Activated T-helper 2 cell treated with anti-CD3 and anti-CD28 coated beads, Interferon-gamma antibody, Interleukin-2, Interleukin-4, amounts not matched to agents 10 μg/mL and 5 μg/mL and 100 μg/mL, durations not matched to agents 14 hours and 24 hours and 36 hours (primary cell): ENCODE measurements at regions not wholly inside any gene's neighbourhood (a gene's known extent, or its start where the extent isn't known, plus 50 kb on each side); places are given as distances from the start of the nearest gene placed in this dataset.

Experiments used
- DNase-seq: peaks from one replicate; pipeline ENCODE4 v3.0.0; 2021; ENCODE audit warnings: low spot score
- H3K27ac Mint-ChIP-seq: one replicate; pipeline ENCODE4 v1.8.0; 2021; ENCODE audit warnings: mixed read lengths
- H3K27me3 Mint-ChIP-seq: one replicate; pipeline ENCODE4 v1.8.0; 2021; ENCODE audit warnings: low read depth, mixed read lengths
- H3K36me3 Mint-ChIP-seq: one replicate; pipeline ENCODE4 v1.8.0; 2021; ENCODE audit warnings: low read depth, mixed read lengths
- H3K4me1 Mint-ChIP-seq: one replicate; pipeline ENCODE4 v1.8.0; 2021; ENCODE audit warnings: low read depth, mixed read lengths
- H3K4me3 Mint-ChIP-seq: one replicate; pipeline ENCODE4 v1.8.0; 2021; ENCODE audit warnings: low read depth, mild to moderate bottlenecking, moderate library complexity, mixed read lengths
- H3K9me3 Mint-ChIP-seq: one replicate; pipeline ENCODE4 v1.8.0; 2021; ENCODE audit warnings: mixed read lengths
- intact Hi-C: fragments of 100-400 bp; cut with micrococcal nuclease; formaldehyde crosslinking; loops from one replicate; pipeline ENCODE4 v1.15.1; 2023

DNA sequence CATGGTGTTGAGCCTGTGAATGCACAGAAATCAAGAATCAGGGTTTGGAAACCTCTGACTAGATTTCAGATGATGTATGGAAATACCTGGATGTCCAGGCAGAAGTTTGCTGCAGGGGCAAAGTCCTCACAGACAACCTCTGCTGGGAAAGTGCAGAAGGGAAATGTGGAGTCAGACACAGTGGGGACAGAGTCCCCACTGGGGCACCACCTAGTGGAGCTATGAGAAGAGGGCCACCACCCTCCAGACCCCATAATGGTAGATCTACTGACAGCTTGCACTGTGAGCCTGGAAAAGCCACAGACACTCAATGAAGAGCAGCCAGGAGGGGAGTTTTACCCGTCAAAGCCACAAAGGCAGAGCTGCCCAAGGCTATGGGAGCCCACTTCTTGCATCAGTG lies 181.9 kb upstream of the SEMA6A start:
- Mint-ChIP-seq H3K36me3 (no peaks in the 10 kb centered on the region), H3K27me3 (no peaks in the 10 kb centered on the region), H3K4me3 (no peak overlapping the region), H3K9me3 (no peaks in the 10 kb centered on the region), H3K4me1 (no peaks in the 10 kb centered on the region), H3K27ac (no peak overlapping the region)
- intact Hi-C loops, result no loop called here
- no peak for DNase-seq

DNA sequence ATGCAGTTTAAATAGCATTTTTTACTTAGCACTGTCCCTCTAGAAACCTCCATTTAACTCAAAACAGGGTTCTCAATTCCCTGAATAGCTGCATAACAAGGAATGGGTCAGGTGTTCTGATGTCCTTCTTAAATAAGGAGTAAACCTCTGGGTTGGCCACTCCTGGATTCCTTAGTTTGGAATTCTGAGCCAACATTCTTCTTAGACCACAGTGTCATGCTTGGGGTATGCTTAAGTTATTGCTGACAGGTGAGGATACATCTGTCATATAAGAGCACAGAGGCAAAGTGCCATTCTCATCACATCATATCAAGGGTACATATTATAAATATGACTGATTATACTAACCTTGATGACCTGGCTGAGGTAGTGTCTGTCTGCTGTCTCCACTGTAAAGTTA lies 179.9 kb upstream of the SEMA6A start:
- H3K9me3 Mint-ChIP-seq, result no peaks in the 10 kb centered on the region
- H3K4me1 Mint-ChIP-seq, result no peaks in the 10 kb centered on the region
- H3K27me3 Mint-ChIP-seq, result no peaks in the 10 kb centered on the region
- DNase-seq, result no peak
- H3K36me3 Mint-ChIP-seq, result no peaks in the 10 kb centered on the region
- intact Hi-C loops, result no loop called here
- no peak overlapping the region for H3K4me3 Mint-ChIP-seq
- no peak overlapping the region for H3K27ac Mint-ChIP-seq

DNA sequence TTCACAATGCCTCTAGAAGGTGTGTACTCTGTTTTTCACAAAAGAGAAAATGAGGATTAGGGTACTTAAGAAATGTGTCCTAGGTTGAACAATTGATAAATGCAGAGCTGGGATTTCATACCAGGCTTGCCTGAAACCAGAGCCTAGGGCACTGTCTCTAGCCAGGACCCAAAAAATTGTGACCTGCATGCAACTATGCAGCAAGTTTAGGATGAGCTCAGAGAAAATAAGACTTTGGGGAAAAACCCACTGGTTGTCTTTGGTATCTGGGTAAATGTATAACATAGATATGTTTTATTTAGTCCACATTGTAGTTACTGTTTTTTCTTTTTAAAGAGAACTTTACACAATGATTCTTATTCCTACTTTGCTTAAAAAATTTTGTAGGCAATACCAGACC lies 177.1 kb upstream of the SEMA6A start:
- Mint-ChIP-seq H3K9me3 (no peaks in the 10 kb centered on the region), H3K36me3 (no peaks in the 10 kb centered on the region), H3K27ac (no peak overlapping the region), H3K27me3 (no peaks in the 10 kb centered on the region), H3K4me3 (no peak overlapping the region), H3K4me1 (no peaks in the 10 kb centered on the region)
- intact Hi-C loops, result no loop called here
- DNase-seq, result no peak

DNA sequence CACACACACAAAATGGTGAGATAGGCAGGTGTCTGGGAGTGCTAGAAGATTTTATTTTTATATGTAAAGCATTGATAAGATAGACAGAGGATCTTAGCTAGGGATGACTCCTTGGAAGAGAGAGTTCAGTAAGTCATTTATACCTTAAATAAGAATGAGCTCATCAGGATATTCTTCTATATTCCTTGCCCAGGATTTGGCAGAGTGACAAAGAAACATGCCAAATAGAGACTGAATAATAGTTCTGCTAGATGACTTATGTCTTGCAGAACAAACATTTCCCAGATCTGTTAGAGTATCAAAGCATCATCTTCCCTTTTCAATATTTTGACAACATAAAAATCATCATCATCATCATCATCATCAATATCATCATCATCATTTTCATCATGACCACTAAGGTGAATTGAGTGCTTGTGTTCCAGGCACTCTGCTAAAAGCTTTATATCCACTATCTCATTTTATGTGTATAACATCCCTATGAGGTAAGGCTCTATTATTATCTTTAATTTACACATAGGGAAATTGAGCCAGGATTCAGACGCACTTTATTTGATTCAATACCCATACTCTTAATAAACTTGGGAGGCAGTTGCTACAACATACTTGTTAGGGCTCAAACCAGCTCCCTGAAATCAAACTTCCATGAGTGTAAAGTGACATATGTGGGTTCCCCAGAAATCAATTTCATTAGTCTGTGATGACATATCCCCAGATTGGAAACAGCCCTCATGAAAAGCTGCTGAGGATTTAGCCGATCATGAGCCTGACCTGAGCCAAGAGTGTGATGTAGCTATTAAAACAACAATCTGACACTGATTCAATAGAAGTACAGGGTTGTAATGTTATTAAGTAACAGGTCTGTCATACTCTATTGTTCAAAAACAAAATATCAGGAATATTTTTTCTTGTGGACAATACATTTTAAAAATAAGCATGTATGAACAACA lies 176.3 kb upstream of the SEMA6A start:
- DNase-seq, result no peak
- Mint-ChIP-seq H3K9me3 (no peaks in the 10 kb centered on the region), H3K27me3 (no peaks in the 10 kb centered on the region), H3K27ac (no peak overlapping the region), H3K4me3 (no peak overlapping the region), H3K36me3 (no peaks in the 10 kb centered on the region), H3K4me1 (no peaks in the 10 kb centered on the region)
- intact Hi-C loops, result no loop called here

DNA sequence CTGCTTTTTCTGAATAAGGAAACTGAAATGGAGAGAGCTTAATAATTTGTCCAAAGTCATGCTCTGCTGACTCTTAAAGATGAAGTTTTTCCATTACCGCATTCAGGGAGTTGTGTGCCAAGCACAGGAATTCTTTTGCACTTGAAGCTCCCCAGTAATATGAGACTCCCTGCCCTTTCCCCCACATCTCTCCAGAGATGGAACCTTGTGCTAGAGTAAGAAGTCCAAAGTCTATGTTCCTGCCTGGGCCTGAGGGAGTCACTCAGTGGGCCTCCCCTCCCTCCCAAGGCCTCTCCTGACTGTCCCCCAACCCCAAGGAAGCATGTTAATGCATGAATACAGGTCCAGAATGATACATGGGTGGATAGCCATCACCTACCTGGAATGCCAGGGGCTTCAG lies 173.3 kb upstream of the SEMA6A start:
- H3K4me1 Mint-ChIP-seq, result no peaks in the 10 kb centered on the region
- H3K9me3 Mint-ChIP-seq, result peaks cover 12% of the 10 kb centered on the region
- no peak for DNase-seq
- H3K27ac Mint-ChIP-seq, result no peak overlapping the region
- no peak overlapping the region for H3K4me3 Mint-ChIP-seq
- H3K36me3 Mint-ChIP-seq, result no peaks in the 10 kb centered on the region
- no peaks in the 10 kb centered on the region for H3K27me3 Mint-ChIP-seq
- intact Hi-C loops, result no loop called here

DNA sequence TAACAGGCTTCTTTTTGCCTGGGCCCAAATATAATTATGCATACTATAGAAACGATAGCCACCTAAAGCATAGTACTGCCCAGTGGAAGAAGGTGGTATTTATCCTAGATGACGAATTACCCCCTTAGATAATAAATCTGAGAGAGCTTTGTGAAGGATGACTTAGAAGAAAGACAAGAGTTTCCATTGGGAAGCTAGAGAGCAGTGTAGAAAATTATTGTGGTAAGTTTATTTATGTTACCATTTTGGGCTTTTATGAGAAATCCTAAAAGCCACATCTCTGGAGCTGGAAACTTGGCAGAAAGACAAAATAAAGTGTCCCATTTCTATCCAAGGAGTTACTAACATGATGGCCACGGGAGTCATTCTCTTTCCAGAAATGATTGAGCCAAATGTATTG lies 172.0 kb upstream of the SEMA6A start:
- intact Hi-C loops, result no loop called here
- Mint-ChIP-seq H3K36me3 (no peaks in the 10 kb centered on the region), H3K27ac (no peak overlapping the region), H3K27me3 (no peaks in the 10 kb centered on the region), H3K4me1 (no peaks in the 10 kb centered on the region), H3K9me3 (peaks cover 12% of the 10 kb centered on the region), H3K4me3 (no peak overlapping the region)
- no peak for DNase-seq

DNA sequence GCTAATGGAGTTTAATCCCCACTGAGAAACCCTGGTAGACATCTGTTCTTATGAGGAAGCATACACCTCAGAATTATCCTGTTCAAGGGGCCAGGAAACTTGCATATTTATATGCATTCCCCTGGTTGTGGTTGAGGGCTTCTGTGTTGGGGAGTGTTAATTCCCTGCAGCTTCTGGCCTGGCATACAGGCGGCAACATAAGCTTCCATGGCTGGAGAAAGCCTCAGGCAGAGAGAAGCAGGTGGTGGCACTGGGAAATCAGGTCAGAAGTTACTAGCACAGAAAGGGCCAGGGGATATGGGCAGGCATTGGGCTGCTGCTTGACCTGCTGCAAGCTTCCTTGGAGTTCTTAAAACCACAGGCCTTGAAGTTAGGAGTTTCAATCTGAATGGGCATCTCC lies 166.1 kb upstream of the SEMA6A start:
- no peaks in the 10 kb centered on the region for H3K4me1 Mint-ChIP-seq
- intact Hi-C loops, result no loop called here
- peaks cover 12% of the 10 kb centered on the region for H3K9me3 Mint-ChIP-seq
- H3K4me3 Mint-ChIP-seq, result no peak overlapping the region
- no peaks in the 10 kb centered on the region for H3K36me3 Mint-ChIP-seq
- H3K27ac Mint-ChIP-seq, result no peak overlapping the region
- DNase-seq, result no peak
- no peaks in the 10 kb centered on the region for H3K27me3 Mint-ChIP-seq

DNA sequence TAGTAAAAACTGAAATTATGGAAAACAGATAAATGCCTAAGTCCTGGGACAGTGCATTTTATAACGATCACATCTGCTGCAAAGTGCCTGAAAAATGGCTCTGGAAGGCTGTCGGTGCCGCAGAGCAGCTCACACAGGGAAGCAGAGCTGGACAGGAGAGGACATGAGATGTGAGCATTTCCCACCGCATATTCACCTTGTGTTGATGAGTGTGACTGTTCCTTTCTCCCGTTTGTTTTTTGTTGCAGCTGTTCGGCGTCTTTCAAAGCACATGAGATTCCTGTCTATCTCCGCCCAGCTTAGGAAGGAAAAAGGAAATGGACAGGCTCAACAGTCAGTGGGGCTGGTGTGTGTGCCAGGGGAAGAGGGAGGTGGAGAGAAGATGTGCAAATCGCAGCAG lies 164.9 kb upstream of the SEMA6A start:
- Mint-ChIP-seq H3K9me3 (peaks cover 12% of the 10 kb centered on the region), H3K27ac (no peak overlapping the region), H3K36me3 (no peaks in the 10 kb centered on the region), H3K4me1 (no peaks in the 10 kb centered on the region), H3K4me3 (no peak overlapping the region), H3K27me3 (no peaks in the 10 kb centered on the region)
- no peak for DNase-seq
- intact Hi-C loops, result no loop called here

DNA sequence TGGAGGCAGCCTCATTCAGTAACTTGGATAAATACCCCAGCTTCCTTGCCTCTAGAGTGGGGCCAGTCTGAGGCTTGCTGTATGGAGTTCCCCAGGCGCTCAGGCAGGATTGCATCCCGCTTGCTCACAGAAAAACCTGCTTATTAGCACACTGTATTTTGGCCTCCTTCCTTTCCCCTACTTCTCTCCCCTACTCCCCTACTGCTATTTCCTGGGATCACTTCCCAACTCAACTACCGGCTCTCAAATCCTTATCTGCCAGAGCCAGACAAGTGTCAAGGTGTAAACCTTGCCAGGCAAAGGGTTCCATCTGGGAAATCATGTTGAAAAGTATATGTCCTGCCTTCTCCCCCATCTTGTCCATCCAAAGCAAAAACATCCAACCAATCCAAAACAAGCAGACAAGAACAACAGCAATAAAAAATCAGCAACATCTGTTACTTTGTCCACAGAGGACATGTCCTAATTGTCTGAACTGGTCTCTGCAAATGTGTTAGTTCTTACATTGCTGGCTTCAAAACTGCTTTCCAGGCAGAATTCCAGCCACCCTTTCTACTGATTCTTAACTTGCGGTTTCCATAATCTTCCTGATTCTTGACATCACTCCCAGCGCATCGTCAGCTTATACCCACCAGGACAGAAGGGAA lies 164.1 kb upstream of the SEMA6A start:
- Mint-ChIP-seq H3K27me3 (no peaks in the 10 kb centered on the region), H3K36me3 (no peaks in the 10 kb centered on the region), H3K9me3 (peaks cover 4% of the 10 kb centered on the region), H3K4me3 (no peak overlapping the region), H3K4me1 (no peaks in the 10 kb centered on the region), H3K27ac (no peak overlapping the region)
- no peak for DNase-seq
- intact Hi-C loops, result no loop called here

DNA sequence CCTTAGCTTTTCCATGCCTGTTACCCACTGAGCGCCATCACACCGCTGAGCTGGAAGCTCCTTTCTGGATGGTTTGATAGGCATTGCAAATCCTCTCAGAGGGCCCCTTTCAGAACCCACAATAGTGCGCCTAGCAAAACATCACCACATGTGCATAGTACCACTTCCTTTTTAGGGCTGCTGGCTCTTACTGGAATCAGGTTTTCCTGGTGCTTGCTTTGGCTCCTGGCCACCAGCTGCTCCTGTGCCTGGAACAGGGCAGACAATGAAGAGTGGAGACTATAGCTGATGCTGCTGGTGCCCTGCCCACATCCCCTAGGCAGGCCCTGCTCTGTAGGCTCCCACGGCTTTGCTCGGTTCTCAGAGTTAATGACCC lies 163.6 kb upstream of the SEMA6A start:
- H3K27ac Mint-ChIP-seq, result no peak overlapping the region
- H3K36me3 Mint-ChIP-seq, result no peaks in the 10 kb centered on the region
- intact Hi-C loops, result no loop called here
- no peaks in the 10 kb centered on the region for H3K4me1 Mint-ChIP-seq
- no peak overlapping the region for H3K4me3 Mint-ChIP-seq
- no peaks in the 10 kb centered on the region for H3K27me3 Mint-ChIP-seq
- H3K9me3 Mint-ChIP-seq, result no peaks in the 10 kb centered on the region
- no peak for DNase-seq

DNA sequence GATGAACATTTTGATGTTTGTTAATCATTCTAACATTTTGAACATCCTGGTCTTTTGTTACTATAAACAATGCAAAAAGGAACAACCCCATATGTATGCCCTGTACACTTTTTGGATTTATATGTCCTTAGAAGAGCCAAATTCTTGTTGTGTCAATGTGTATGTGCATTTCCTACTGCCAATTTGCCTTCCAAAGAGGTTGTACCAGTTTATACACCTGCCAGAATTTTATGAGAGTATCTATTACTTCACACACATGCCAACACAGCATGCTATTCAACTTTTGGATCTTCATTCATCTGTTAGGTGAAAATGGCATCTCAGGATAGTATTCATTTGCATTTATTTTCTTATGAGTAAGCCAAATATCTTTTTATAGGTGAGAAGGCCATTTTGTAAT lies 162.0 kb upstream of the SEMA6A start:
- intact Hi-C loops, result no loop called here
- Mint-ChIP-seq H3K36me3 (no peaks in the 10 kb centered on the region), H3K27ac (no peak overlapping the region), H3K27me3 (no peaks in the 10 kb centered on the region), H3K9me3 (no peaks in the 10 kb centered on the region), H3K4me3 (no peak overlapping the region), H3K4me1 (no peaks in the 10 kb centered on the region)
- DNase-seq, result no peak

DNA sequence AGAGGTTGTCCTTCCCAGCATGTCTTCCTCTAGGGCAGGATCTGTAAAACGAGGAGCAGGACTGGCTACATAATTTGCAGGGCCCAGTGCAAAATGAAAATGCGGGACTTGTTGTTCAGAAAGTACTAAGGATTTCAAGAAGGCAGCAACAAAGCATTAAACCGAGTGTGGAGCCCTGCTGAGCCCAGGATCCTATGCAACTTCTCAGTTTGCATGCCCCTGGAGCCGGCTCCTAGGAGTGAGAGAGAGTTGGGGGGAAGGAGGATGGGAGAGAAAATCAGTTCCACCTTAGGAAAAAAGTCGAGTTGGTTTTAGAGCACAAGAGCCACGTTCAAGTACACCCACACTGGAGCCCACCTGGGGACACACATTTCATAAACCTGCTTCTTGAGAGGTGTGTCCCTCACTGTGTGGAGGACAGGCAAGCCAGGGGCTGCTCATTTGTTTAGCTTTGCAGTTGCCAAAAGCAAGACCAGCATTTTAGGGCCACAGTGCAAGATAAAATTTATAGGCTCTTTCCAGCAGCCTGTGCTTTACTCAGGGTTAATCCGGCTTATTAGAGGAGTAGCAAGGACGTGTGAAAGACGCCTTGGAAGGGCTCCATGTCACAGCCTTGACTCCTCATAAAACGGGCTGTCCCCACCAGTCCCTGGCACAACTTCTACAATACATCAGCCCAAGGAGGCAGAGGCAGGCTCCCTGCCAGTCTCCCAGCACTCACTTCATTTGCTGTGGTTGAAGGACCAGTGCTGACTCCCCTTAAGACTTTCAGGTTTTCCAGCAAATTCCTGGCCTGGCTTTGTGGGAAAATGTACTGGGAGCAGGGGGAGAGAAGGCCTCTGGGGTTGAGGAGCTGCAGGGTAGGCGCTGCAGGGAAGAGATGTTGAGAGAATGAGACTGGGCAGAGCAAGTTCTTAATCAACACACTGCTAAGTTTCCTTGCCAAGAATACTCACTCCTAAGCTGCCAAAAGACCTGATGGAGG lies 159.7 kb upstream of the SEMA6A start:
- Mint-ChIP-seq H3K4me1 (no peaks in the 10 kb centered on the region), H3K9me3 (no peaks in the 10 kb centered on the region), H3K4me3 (no peak overlapping the region), H3K36me3 (no peaks in the 10 kb centered on the region), H3K27me3 (no peaks in the 10 kb centered on the region), H3K27ac (no peak overlapping the region)
- DNase-seq, result no peak
- intact Hi-C loops, result no loop called here

DNA sequence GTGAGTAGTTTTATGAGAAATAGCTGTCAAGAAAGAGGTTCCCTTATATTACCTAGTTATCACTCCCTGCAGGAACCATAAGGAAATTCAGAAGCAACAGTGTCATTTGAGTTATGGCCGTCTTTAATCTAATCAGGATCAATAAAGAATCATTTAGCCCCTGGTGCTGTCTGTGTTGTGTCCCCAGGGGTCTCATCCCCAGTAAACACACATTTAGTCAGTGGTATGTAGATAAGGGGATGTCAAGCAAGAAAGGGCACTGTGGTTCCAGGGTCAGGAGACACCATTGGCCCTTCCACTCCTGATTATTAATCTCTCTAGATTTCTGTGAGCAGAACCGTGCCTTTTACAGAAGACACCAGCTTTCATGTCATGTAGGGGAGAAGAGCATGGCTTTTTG lies 158.0 kb upstream of the SEMA6A start:
- no peaks in the 10 kb centered on the region for H3K36me3 Mint-ChIP-seq
- H3K27ac Mint-ChIP-seq, result no peak overlapping the region

More for the DNA sequence above, 158.0 kb upstream of the SEMA6A start:
- Mint-ChIP-seq H3K27me3 (no peaks in the 10 kb centered on the region), H3K4me3 (no peak overlapping the region), H3K9me3 (no peaks in the 10 kb centered on the region), H3K4me1 (no peaks in the 10 kb centered on the region)
- intact Hi-C loops, result no loop called here
- no peak for DNase-seq
